ENCODE measurements at regions not wholly inside any gene's neighbourhood (a gene's known extent, or its start where the extent isn't known, plus 50 kb on each side); places are given as distances from the start of the nearest gene placed in this dataset.
"Not testable (repeated sequence)": the region's sequence is repeated elsewhere in the genome, so short reads cannot be mapped to it uniquely, and the experiment has no call there.

DNA sequence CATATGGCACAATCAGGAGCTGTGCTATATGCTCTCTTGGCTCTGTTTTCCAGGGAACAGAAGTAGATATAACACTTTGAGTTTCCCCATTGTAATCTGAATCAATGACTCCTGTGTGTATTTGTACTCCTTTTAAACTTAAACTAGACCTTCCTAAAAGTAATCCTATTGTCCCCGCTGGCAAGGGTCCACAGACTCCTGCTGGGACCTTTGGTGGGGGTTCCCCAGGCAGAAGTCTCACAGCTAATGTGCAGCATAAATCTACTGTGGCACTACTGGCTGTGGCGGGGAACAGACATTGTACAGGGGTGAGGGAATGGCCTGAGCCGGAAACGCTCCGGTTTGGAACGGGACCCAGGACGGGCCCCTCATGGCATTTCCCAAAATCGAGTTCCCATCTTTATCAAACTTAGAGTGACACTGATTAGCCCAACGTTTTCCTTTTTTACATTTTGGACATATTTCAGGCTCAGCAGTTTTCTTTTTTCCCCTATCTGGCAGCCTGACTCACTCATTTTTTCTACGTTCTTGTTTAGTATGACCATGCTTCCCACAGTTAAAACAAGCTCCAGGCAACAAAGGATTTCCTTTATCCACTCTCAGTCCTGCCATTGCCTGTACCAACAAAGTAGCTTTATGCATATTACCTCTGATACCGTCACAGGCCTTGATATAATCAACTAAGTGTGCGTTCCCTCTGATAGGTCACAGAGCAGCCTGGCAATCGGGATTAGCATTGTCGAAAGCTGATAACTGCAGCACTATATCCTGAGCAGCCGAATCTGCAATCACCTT is 59.5 kb upstream of the LPCAT1 start:
- not testable (repeated sequence) for DNase-seq (ENCODE audit: low read depth)

GRCh38 chr5:1579389-1579788 is 55.6 kb upstream of the LPCAT1 start:
- DNase-seq (ENCODE audit: low read depth): not testable (repeated sequence)

GRCh38 chr5:1576851-1577250 is 53.1 kb upstream of the LPCAT1 start:
- DNase-seq (ENCODE audit: low read depth): not testable (repeated sequence)

- not testable (repeated sequence) for DNase-seq (ENCODE audit: low read depth)
Measured at GRCh38 chr5:1575991-1576714, 52.4 kb upstream of the LPCAT1 start.

DNA sequence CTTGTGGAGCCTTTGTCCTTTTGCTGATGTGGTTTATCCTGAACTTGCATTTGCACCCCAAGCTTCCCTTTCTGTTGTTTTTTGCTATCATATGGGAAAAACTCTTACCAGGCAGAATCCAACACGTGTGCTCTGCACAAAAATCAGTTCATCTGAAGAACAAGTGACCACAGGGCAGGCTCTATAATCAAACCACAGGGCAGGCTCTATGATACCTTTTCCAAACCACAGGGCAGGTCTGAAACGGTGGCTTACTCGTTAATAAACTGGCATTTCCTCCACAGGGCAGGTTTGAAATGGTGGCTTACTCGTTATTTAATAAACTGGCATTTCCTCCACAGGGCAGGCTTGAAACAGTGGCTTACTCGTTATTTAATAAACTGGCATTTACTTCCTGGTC is 51.7 kb upstream of the LPCAT1 start:
- DNase-seq (ENCODE audit: low read depth): not testable (repeated sequence)

DNA sequence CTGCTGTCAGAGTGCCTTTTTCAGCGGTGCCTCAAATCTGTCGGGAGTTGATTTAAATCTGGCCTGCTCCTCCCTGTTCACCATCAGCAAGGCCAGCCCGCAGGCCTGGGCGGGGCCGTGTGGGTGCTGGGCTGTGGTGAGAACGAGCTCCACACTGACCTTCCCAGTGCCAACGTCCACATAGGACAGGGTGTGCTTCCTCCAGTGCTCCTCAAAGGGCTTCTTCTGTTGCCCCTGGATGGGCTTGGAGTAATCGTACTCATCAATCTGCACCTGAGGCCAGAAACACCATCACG is 50.2 kb upstream of the LPCAT1 start:
- not testable (repeated sequence) for DNase-seq (ENCODE audit: low read depth)

DNA sequence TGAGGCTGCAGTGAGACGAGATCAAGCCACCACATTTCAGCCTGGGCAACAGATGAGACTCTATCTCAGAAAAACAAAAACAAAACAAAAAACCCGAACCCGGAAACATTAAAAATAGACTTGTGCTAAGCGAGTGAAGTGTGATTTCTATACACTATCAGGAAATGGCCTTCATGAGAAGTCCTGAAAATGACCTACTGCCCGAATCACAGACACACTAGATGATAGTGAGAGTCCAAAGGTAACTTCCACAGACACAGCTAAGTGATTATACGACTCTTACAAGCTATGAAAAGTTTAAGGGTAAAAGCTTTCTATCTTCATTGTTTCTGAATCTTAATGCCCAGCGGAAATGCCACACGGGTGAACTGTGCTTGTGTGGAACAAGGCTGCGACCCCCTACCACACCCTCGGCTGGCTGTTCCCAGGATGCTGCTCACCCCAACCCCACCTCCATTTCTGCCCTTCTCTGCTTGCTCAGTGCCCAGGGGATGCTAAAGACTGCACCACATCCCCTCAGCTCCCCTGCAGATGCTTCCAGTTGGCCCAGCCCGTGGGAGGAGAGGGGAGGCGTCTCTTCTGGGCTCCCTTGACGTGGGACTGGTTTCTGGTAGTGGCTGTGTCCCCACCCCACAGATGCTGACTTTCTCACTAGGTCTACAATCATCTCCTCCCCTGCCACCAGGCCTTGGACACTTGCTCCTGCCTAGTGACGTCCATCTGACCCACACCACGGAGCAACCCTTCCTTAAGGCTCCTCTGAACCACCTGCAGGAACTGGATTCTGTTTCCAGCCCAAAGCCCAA is 49.7 kb upstream of the LPCAT1 start:
- DNase-seq (ENCODE audit: low read depth): not testable (repeated sequence)

All from stimulated activated CD8-positive, alpha-beta memory T cell treated with anti-CD3 and anti-CD28 coated beads, Interleukin-4, amount 100 ng/mL, for 24 hours (primary cell).